RWPE2 (cell line): ENCODE measurements at regions not wholly inside any gene's neighbourhood (a gene's known extent, or its start where the extent isn't known, plus 50 kb on each side); places are given as distances from the start of the nearest gene placed in this dataset.

ENCODE experiments used
- ATAC-seq: fragments of 200-7000 bp; cut with Tn5 transposase; 3 replicates; pipeline ENCODE4 v1.9.1; 2021; ENCODE audit warnings: low read depth
- DNase-seq: peaks from one replicate; pipeline ENCODE4 v3.0.0-alpha.2; 2020; ENCODE audit warnings: low spot score
- H3K27ac ChIP-seq: fragments of 450-650 bp; 2 replicates; pipeline ENCODE4 v1.5.1; 2017; ENCODE audit warnings: mild to moderate bottlenecking; ENCODE audit not compliant: poor library complexity, severe bottlenecking
- H3K27me3 ChIP-seq: fragments of 250-450 bp; sonication (Bioruptor Pico); 2 replicates; pipeline ENCODE4 v1.5.1; 2021; ENCODE audit warnings: mild to moderate bottlenecking, moderate library complexity; ENCODE audit not compliant: insufficient read depth, poor library complexity, severe bottlenecking
- H3K36me3 ChIP-seq: fragments of 250-450 bp; sonication (Bioruptor Pico); 2 replicates; pipeline ENCODE4 v1.5.1; 2020; ENCODE audit warnings: low read depth, mild to moderate bottlenecking, moderate library complexity
- H3K4me1 ChIP-seq: fragments of 250-450 bp; sonication (Bioruptor Pico); 2 replicates; pipeline ENCODE4 v1.5.1; 2021; ENCODE audit warnings: mild to moderate bottlenecking, moderate library complexity; ENCODE audit not compliant: insufficient read depth, poor library complexity, severe bottlenecking
- H3K4me3 ChIP-seq: fragments of 250-450 bp; sonication (Bioruptor Pico); 2 replicates; pipeline ENCODE4 v1.5.1; 2021; ENCODE audit warnings: mild to moderate bottlenecking, moderate library complexity; ENCODE audit not compliant: severe bottlenecking
- H3K9me3 ChIP-seq: fragments of 250-450 bp; sonication (Bioruptor Pico); 2 replicates; pipeline ENCODE4 v1.5.1; 2021; ENCODE audit warnings: mild to moderate bottlenecking, moderate library complexity; ENCODE audit not compliant: severe bottlenecking
- CTCF ChIP-seq: fragments of 450-650 bp; IDR thresholded peaks from one replicate; pipeline ENCODE4 v1.5.1; 2017; ENCODE audit warnings: mild to moderate bottlenecking, moderate library complexity; ENCODE audit not compliant: poor library complexity, severe bottlenecking

GRCh38 chr7:21370283-21370982 lies 57.5 kb upstream of the SP4 start:
- no peak overlapping the region for H3K27ac ChIP-seq
- no peak for TF ChIP-seq CTCF
- peaks cover 6% of the 10 kb centered on the region for H3K9me3 ChIP-seq
- H3K27me3 ChIP-seq, result no peaks in the 10 kb centered on the region
- H3K36me3 ChIP-seq, result no peaks in the 10 kb centered on the region
- no peak overlapping the region for H3K4me3 ChIP-seq
- ATAC-seq (no peak), DNase-seq (no peak)
- H3K4me1 ChIP-seq, result peaks cover 18% of the 10 kb centered on the region

GRCh38 chr7:21371360-21371759 lies 56.5 kb upstream of the SP4 start:
- Histone ChIP-seq H3K9me3 (peaks cover 3% of the 10 kb centered on the region), H3K27ac (no peak overlapping the region), H3K4me1 (peaks cover 11% of the 10 kb centered on the region), H3K4me3 (no peak overlapping the region), H3K27me3 (no peaks in the 10 kb centered on the region), H3K36me3 (no peaks in the 10 kb centered on the region)
- no peak for TF ChIP-seq CTCF
- DNase-seq (no peak), ATAC-seq (no peak)

- no peak overlapping the region for H3K4me3 ChIP-seq
- no peaks in the 10 kb centered on the region for H3K27me3 ChIP-seq
Measured at GRCh38 chr7:21373031-21373430, 54.9 kb upstream of the SP4 start.

GRCh38 chr7:21374134-21374533 lies 53.7 kb upstream of the SP4 start:
- peaks cover 12% of the 10 kb centered on the region for H3K9me3 ChIP-seq
- no peaks in the 10 kb centered on the region for H3K36me3 ChIP-seq
- no peaks in the 10 kb centered on the region for H3K27me3 ChIP-seq
- TF ChIP-seq CTCF, result no peak
- no peak for ATAC-seq
- no peak overlapping the region for H3K4me3 ChIP-seq
- H3K27ac ChIP-seq, result no peak overlapping the region
- DNase-seq, result no peak
- no peaks in the 10 kb centered on the region for H3K4me1 ChIP-seq

More at GRCh38 chr7:21373031-21373430, 54.9 kb upstream of the SP4 start:
- no peak for TF ChIP-seq CTCF
- H3K4me1 ChIP-seq, result no peaks in the 10 kb centered on the region
- ATAC-seq, result no peak
- no peak for DNase-seq
- H3K36me3 ChIP-seq, result no peaks in the 10 kb centered on the region
- H3K27ac ChIP-seq, result no peak overlapping the region
- peaks cover 12% of the 10 kb centered on the region for H3K9me3 ChIP-seq

GRCh38 chr7:21377545-21377944 lies 50.3 kb upstream of the SP4 start:
- Histone ChIP-seq H3K9me3 (peaks cover 12% of the 10 kb centered on the region), H3K4me3 (no peak overlapping the region), H3K27me3 (no peaks in the 10 kb centered on the region), H3K36me3 (no peaks in the 10 kb centered on the region), H3K4me1 (no peaks in the 10 kb centered on the region), H3K27ac (no peak overlapping the region)
- TF ChIP-seq CTCF, result no peak
- no peak for ATAC-seq
- DNase-seq, result no peak
